HEK293T (cell line): ENCODE measurements at regions not wholly inside any gene's neighbourhood (a gene's known extent, or its start where the extent isn't known, plus 50 kb on each side); places are given as distances from the start of the nearest gene placed in this dataset.

ENCODE experiments used
- BHLHE40 ChIP-seq: fragments of 450-650 bp; IDR thresholded peaks from 2 replicates; pipeline ENCODE4 v1.6.1; 2016; ENCODE audit warnings: mild to moderate bottlenecking, moderate library complexity, borderline replicate concordance
- CTBP1 ChIP-seq: fragments of 450-650 bp; IDR thresholded peaks from 2 replicates; pipeline ENCODE4 v1.6.1; 2016; ENCODE audit warnings: borderline replicate concordance
- ELF4 ChIP-seq: fragments of 450-650 bp; IDR thresholded peaks from 2 replicates; pipeline ENCODE4 v1.6.1; 2017; ENCODE audit warnings: antibody characterized with exemption
- FOXA1 ChIP-seq: fragments of 450-650 bp; IDR thresholded peaks from 2 replicates; pipeline ENCODE4 v1.6.1; 2016; ENCODE audit warnings: mild to moderate bottlenecking
- FOXK2 ChIP-seq: fragments of 450-650 bp; IDR thresholded peaks from 2 replicates; pipeline ENCODE4 v1.6.1; 2016; ENCODE audit warnings: mild to moderate bottlenecking
- FOXM1 ChIP-seq: fragments of 450-650 bp; IDR thresholded peaks from 2 replicates; pipeline ENCODE4 v1.6.1; 2017; ENCODE audit warnings: mild to moderate bottlenecking, borderline replicate concordance
- HDGF ChIP-seq: fragments of 450-650 bp; IDR thresholded peaks from 2 replicates; pipeline ENCODE4 v1.6.1; 2017; ENCODE audit warnings: antibody characterized with exemption, borderline replicate concordance
- L3MBTL2 ChIP-seq: fragments of 450-650 bp; conservative IDR thresholded peaks from 2 replicates; pipeline ENCODE4 v1.6.1; 2016; ENCODE audit warnings: mild to moderate bottlenecking
- LEF1 ChIP-seq: fragments of 450-650 bp; IDR thresholded peaks from 2 replicates; pipeline ENCODE4 v1.6.1; 2017; ENCODE audit warnings: mild to moderate bottlenecking, borderline replicate concordance
- NFRKB ChIP-seq: fragments of 450-650 bp; IDR thresholded peaks from 2 replicates; pipeline ENCODE4 v1.6.1; 2016; ENCODE audit warnings: mild to moderate bottlenecking, moderate library complexity
- SP1 ChIP-seq: fragments of 450-650 bp; IDR thresholded peaks from 2 replicates; pipeline ENCODE4 v1.6.1; 2017
- SUZ12 ChIP-seq: fragments of 450-650 bp; IDR thresholded peaks from 2 replicates; pipeline ENCODE4 v1.6.1; 2016; ENCODE audit warnings: mild to moderate bottlenecking
- ZNF384 ChIP-seq: fragments of 450-650 bp; IDR thresholded peaks from 2 replicates; pipeline ENCODE4 v1.6.1; 2016
- TF ChIP-seq, protein P1 (sequence below): fragments of 450-650 bp; IDR thresholded peaks from 2 replicates; pipeline ENCODE4 v1.6.1; 2016

DNA sequence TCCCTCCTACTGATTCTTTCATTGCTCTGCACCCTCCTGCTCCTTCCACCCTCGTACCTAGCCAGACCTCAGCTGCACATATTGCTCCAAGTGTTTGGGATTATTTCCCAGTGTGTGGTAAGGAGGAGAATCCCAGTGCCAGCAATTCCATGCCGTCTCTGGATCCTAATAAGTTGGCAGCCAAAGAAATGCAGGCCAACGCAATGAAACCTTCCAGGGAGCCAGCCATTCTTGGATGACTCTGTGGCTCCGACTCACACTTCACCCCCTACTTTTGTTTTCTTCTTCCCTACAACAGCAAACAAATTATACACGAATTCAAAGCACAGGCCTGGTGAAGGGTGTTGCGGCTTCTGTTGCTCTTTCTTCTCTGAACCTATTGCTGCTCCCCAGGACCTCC is 82.5 kb upstream of the SLC1A3 start:
- TF ChIP-seq BHLHE40 (no peak), ELF4 (no peak), LEF1 (no peak), CTBP1 (no peak), NFRKB (no peak), FOXK2 (no peak), SUZ12 (no peak), SP1 (no peak), HDGF (no peak), FOXA1 (no peak), FOXM1 (no peak), ZNF384 (no peak), L3MBTL2 (no peak)
- TF ChIP-seq, protein P1, sequence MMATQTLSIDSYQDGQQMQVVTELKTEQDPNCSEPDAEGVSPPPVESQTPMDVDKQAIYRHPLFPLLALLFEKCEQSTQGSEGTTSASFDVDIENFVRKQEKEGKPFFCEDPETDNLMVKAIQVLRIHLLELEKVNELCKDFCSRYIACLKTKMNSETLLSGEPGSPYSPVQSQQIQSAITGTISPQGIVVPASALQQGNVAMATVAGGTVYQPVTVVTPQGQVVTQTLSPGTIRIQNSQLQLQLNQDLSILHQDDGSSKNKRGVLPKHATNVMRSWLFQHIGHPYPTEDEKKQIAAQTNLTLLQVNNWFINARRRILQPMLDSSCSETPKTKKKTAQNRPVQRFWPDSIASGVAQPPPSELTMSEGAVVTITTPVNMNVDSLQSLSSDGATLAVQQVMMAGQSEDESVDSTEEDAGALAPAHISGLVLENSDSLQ = no peak
